ENCODE measurements at regions not wholly inside any gene's neighbourhood (a gene's known extent, or its start where the extent isn't known, plus 50 kb on each side); places are given as distances from the start of the nearest gene placed in this dataset.

DNA sequence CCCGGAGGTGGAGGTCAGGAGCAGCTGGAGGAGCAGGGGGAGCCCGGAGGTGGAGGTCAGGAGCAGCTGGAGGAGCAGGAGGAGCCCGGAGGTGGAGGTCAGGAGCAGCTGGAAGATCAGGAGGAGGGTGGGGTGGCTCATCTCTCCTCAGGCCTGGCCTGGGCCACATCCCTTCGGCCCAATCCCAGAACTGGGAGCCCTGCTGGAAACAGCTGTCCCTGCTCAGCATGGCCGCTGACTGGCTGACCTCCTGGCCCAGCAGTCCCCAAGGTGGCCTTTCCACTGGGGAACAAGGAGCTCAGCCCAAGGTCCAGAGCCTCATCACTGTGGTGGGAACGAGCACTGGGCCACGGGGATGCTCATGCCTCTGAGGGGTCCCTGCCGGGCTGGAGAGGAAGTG lies 66.6 kb upstream of the LAPTM4A start:
- no peak for TF ChIP-seq REST (IDR thresholded peaks at IDR 0.05; ENCODE audit: low read depth)

- TF ChIP-seq YY1 (IDR thresholded peaks at IDR 0.05; ENCODE audit: low read depth) (no peak), RAD21 (IDR thresholded peaks at IDR 0.05; ENCODE audit: low read depth) (no peak), TAF1 (IDR thresholded peaks at IDR 0.05; ENCODE audit: low read depth) (no peak), REST (IDR thresholded peaks at IDR 0.05; ENCODE audit: low read depth) (no peak), MAX (IDR thresholded peaks at IDR 0.05) (no peak), USF1 (IDR thresholded peaks at IDR 0.05) (no peak), FOXM1 (IDR thresholded peaks at IDR 0.05; ENCODE audit: borderline replicate concordance, low read depth) (no peak), CREB1 (IDR thresholded peaks at IDR 0.05; ENCODE audit: low read depth) (no peak), TEAD4 (IDR thresholded peaks at IDR 0.05) (no peak)
Observed at GRCh38 chr2:20115902-20116301, 64.5 kb upstream of the LAPTM4A start.

GRCh38 chr2:20115374-20115773 lies 63.9 kb upstream of the LAPTM4A start:
- no peak for TF ChIP-seq FOXM1 (IDR thresholded peaks at IDR 0.05; ENCODE audit: borderline replicate concordance, low read depth)
- TF ChIP-seq USF1 (IDR thresholded peaks at IDR 0.05): no peak
- TF ChIP-seq TCF12 (IDR thresholded peaks at IDR 0.05; ENCODE audit: low read depth): no peak
- no peak for TF ChIP-seq NFIC (IDR thresholded peaks at IDR 0.05)
- no peak for TF ChIP-seq TEAD4 (IDR thresholded peaks at IDR 0.05)
- no peak for TF ChIP-seq EP300 (IDR thresholded peaks at IDR 0.05; ENCODE audit: borderline replicate concordance)
- TF ChIP-seq EGR1 (IDR thresholded peaks at IDR 0.05): no peak
- no peak for TF ChIP-seq YY1 (IDR thresholded peaks at IDR 0.05; ENCODE audit: low read depth)

GRCh38 chr2:20113986-20114938 lies 62.8 kb upstream of the LAPTM4A start:
- TF ChIP-seq NFIC (IDR thresholded peaks at IDR 0.05) (no peak), EGR1 (IDR thresholded peaks at IDR 0.05) (no peak), RAD21 (IDR thresholded peaks at IDR 0.05; ENCODE audit: low read depth) (no peak)

DNA sequence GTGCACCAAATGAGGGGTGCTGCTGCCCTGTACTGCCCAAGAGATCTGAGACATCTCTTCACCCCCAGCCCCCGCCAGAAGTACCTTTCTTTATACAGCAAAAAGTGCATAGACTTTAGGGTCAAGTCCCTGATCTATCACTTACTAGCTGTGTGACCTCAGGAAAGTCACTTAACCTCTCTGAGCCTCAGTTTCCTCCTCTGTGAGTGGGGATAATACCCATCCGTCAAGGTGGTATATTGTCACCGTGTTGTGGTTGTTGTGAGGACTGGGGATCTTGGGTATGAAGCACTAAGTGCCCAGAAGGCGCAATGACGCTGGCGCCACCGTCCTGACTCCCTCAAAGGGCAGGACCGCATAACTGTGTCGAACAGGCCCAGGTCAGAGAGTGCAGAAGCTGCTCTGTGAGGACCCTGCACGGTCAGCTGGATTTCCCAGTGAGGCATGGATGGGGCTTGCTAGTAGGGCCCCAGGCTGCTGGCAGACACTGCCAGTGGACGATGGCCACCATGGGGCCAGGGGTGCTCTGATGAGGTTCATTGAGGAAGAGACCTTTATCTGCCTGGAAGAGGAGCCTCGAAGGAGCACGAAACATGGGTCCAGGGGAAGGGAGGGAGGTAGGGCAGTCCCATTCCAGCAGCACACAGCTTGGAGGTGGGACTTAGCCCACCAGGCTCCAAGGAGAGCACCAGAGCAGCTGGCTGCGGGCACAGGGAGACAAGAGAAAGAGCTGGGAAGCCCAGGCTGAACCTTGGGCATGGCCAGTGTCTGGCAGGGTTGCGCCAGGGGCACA lies 61.8 kb upstream of the LAPTM4A start:
- no peak for TF ChIP-seq NFIC (IDR thresholded peaks at IDR 0.05)
- no peak for TF ChIP-seq TAF1 (IDR thresholded peaks at IDR 0.05; ENCODE audit: low read depth)

DNA sequence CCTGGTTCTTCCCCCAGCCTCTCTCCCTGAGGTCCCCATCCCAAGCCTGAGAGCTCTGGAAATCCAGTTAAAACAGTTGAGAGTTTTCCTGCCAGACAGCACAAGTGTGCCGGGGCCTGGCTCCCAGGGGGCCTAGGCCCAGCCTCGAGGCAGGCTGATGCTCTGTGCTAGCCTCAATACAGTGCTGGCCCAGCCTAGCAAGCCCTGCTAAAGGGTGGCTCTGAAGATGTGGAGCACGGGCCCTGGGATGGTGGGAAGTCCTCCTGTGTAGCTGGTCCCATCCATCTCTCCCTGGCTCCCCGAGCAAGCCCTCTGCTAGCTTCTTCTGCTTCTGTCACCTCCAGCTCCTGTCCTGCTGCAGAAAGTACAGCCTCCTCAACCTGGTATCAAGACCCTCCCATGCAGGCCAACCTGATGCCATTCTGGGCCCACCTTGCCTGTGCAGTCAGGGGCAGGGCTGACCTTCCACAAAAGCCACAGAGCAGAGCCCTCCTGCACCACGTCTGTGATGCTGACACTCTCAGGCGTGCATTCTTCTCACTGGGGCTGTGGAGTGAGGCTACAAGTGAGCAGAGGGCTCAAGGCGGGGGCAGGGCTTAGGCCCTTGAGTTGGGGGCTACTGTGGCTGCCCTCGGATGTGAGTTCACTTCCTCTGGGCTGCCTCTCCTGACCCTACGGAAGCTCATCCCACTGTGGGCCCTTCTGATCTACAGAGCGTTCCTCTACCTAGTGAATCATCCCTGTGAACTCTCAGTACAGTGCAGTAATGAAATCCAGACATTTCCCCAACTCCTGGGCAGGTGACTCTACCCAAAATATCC lies 60.1 kb upstream of the LAPTM4A start:
- TF ChIP-seq EGR1 (IDR thresholded peaks at IDR 0.05) (no peak), MAX (IDR thresholded peaks at IDR 0.05) (no peak), TAF1 (IDR thresholded peaks at IDR 0.05; ENCODE audit: low read depth) (no peak), NFIC (IDR thresholded peaks at IDR 0.05) (no peak), YY1 (IDR thresholded peaks at IDR 0.05; ENCODE audit: low read depth) (no peak), USF1 (IDR thresholded peaks at IDR 0.05) (no peak)

All from Ishikawa (cell line).